Left lung (tissue), 4 donors: ENCODE measurements at regions not wholly inside any gene's neighbourhood (a gene's known extent, or its start where the extent isn't known, plus 50 kb on each side); places are given as distances from the start of the nearest gene placed in this dataset.

Experiments used
- ATAC-seq: fragments of 200-7000 bp; cut with Tn5 transposase; one replicate; pipeline ENCODE4 v1.9.1; 2020; ENCODE audit warnings: moderate library complexity
- DNase-seq, 4 donors: peaks; one replicate each; pipeline ENCODE4 v3.0.0-alpha.2; 2013 to 2020
- H3K27ac ChIP-seq, 2 donors: fragments of 200-600 bp; sonication (generic) in 1 of 2; one replicate each; pipeline versions ENCODE4 v1.5.0 to v1.8.0; 2020 to 2021
- H3K27me3 ChIP-seq, 2 donors: fragments of 200-600 bp; sonication (generic) in 1 of 2; one replicate each; pipeline versions ENCODE4 v1.5.0 to v1.8.0; 2020 to 2021
- H3K36me3 ChIP-seq, 2 donors: fragments of 200-600 bp; sonication (generic) in 1 of 2; one replicate each; pipeline versions ENCODE4 v1.5.0 to v1.8.0; 2020 to 2021
- H3K4me1 ChIP-seq, 2 donors: fragments of 200-600 bp; one replicate each; pipeline ENCODE4 v1.8.0; 2021
- H3K4me3 ChIP-seq, 2 donors: fragments of 200-600 bp; sonication (generic) in 1 of 2; one replicate each; pipeline versions ENCODE4 v1.5.0 to v1.8.0; 2020 to 2021; ENCODE audit warnings: mild to moderate bottlenecking in 1 of 2
- H3K9me3 ChIP-seq, 2 donors: fragments of 200-600 bp; sonication (generic) in 1 of 2; one replicate each; pipeline versions ENCODE4 v1.5.0 to v1.8.0; 2020 to 2021
- CTCF ChIP-seq, 2 donors: fragments of 200-600 bp; sonication (generic) in 1 of 2; IDR thresholded peaks; one replicate each; pipeline versions ENCODE4 v1.5.0 to v1.8.0; 2021; ENCODE audit warnings: antibody characterized with exemption in 2 of 2
- intact Hi-C, 2 donors: fragments of 100-400 bp; cut with DNase I; formaldehyde crosslinking; loops; one replicate each; pipeline versions ENCODE4 v1.11.2 to v1.14.2; 2022
- donor health status: DM: no; HTN: yes; CAD: no.
- donor health status: DM: no; HTN: no; CAD: no.

GRCh38 chr2:172288603-172289002, 138.8 kb upstream of the ITGA6 start:
- Histone ChIP-seq H3K36me3 (no peaks in the 10 kb centered on the region), H3K9me3 (no peaks in the 10 kb centered on the region), H3K27me3 (no peaks in the 10 kb centered on the region), H3K27ac (no peak overlapping the region), H3K4me1 (peaks cover 0 to 15% of the 10 kb centered on the region in 2 donors), H3K4me3 (no peak overlapping the region)
- TF ChIP-seq CTCF (IDR thresholded peaks at IDR 0.05) = no peak
- intact Hi-C loops = no loop called here
- DNase-seq (no peak), ATAC-seq (no peak)

- ATAC-seq (peak; percentile 74), DNase-seq (peak in 3 of 4 donors; percentile 49 to 85 (median 65))
- TF ChIP-seq CTCF (IDR thresholded peaks at IDR 0.05) = no peak
- Histone ChIP-seq H3K27me3 (peaks cover 0 to 5% of the 10 kb centered on the region in 2 donors), H3K36me3 (no peaks in the 10 kb centered on the region), H3K4me1 (no peaks in the 10 kb centered on the region), H3K27ac (no peak overlapping the region), H3K9me3 (no peaks in the 10 kb centered on the region), H3K4me3 (no peak overlapping the region)
- intact Hi-C loops = no loop called here
Measured at GRCh38 chr2:172293952-172294351, 133.4 kb upstream of the ITGA6 start.

GRCh38 chr2:172294983-172295382, 132.4 kb upstream of the ITGA6 start:
- DNase-seq (no peak), ATAC-seq (no peak)
- Histone ChIP-seq H3K27ac (no peak overlapping the region), H3K9me3 (no peaks in the 10 kb centered on the region), H3K27me3 (peaks cover 0 to 5% of the 10 kb centered on the region in 2 donors), H3K4me3 (no peak overlapping the region), H3K4me1 (peaks cover 0 to 7% of the 10 kb centered on the region in 2 donors), H3K36me3 (no peaks in the 10 kb centered on the region)
- intact Hi-C loops = no loop called here
- TF ChIP-seq CTCF (IDR thresholded peaks at IDR 0.05) = no peak

GRCh38 chr2:172295677-172296076, 131.7 kb upstream of the ITGA6 start:
- peaks cover 0 to 7% of the 10 kb centered on the region in 2 donors for H3K4me1 ChIP-seq
- no peaks in the 10 kb centered on the region for H3K9me3 ChIP-seq
- TF ChIP-seq CTCF (IDR thresholded peaks at IDR 0.05) = no peak
- intact Hi-C loops = no loop called here
- no peak overlapping the region for H3K4me3 ChIP-seq
- ATAC-seq (no peak), DNase-seq (no peak)
- peaks cover 0 to 5% of the 10 kb centered on the region in 2 donors for H3K27me3 ChIP-seq
- H3K27ac ChIP-seq = no peak overlapping the region
- H3K36me3 ChIP-seq = no peaks in the 10 kb centered on the region

- intact Hi-C loops = no loop called here
- H3K27ac ChIP-seq = no peak overlapping the region
- H3K4me1 ChIP-seq = peaks cover 0 to 7% of the 10 kb centered on the region in 2 donors
- H3K36me3 ChIP-seq = no peaks in the 10 kb centered on the region
- no peak for DNase-seq
- no peak for ATAC-seq
- H3K27me3 ChIP-seq = peaks cover 0 to 5% of the 10 kb centered on the region in 2 donors
- TF ChIP-seq CTCF (IDR thresholded peaks at IDR 0.05) = no peak
- H3K9me3 ChIP-seq = no peaks in the 10 kb centered on the region
- H3K4me3 ChIP-seq = no peak overlapping the region
Measured at GRCh38 chr2:172296267-172297046, 130.9 kb upstream of the ITGA6 start.
